GM18517 (cell line): ENCODE measurements at regions not wholly inside any gene's neighbourhood (a gene's known extent, or its start where the extent isn't known, plus 50 kb on each side); places are given as distances from the start of the nearest gene placed in this dataset.

ENCODE experiments used
- ATAC-seq: cut with Tn5 transposase; IDR thresholded peaks from one replicate; pipeline ENCODE4 v1.9.1; 2021; ENCODE audit warnings: mild to moderate bottlenecking, moderate library complexity; ENCODE audit not compliant: unreplicated experiment

GRCh38 chr1:208923946-208924720 is 659.4 kb upstream of the CAMK1G start:
- no peak for ATAC-seq

- ATAC-seq: no peak
Measured at GRCh38 chr1:208924928-208925327, 658.6 kb upstream of the CAMK1G start.

- ATAC-seq: no peak
Measured at GRCh38 chr1:208928349-208929010, 655.0 kb upstream of the CAMK1G start.

GRCh38 chr1:208929575-208929974 is 653.9 kb upstream of the CAMK1G start:
- ATAC-seq: no peak

GRCh38 chr1:208931936-208932335 is 651.6 kb upstream of the CAMK1G start:
- ATAC-seq: no peak

- ATAC-seq: no peak
Measured at GRCh38 chr1:208933984-208934525, 649.5 kb upstream of the CAMK1G start.

- no peak for ATAC-seq
Measured at GRCh38 chr1:208934933-208935332, 648.6 kb upstream of the CAMK1G start.

GRCh38 chr1:208935517-208936187 is 647.9 kb upstream of the CAMK1G start:
- no peak for ATAC-seq

- no peak for ATAC-seq
Measured at GRCh38 chr1:208939537-208940085, 643.9 kb upstream of the CAMK1G start.

- ATAC-seq: no peak
Measured at GRCh38 chr1:208942394-208943130, 641.0 kb upstream of the CAMK1G start.

- no peak for ATAC-seq
Measured at GRCh38 chr1:208943291-208943690, 640.2 kb upstream of the CAMK1G start.

- ATAC-seq: no peak
Measured at GRCh38 chr1:208944981-208945451, 638.5 kb upstream of the CAMK1G start.

- ATAC-seq: no peak
Measured at GRCh38 chr1:208950206-208950605, 633.3 kb upstream of the CAMK1G start.

- no peak for ATAC-seq
Measured at GRCh38 chr1:208951026-208951525, 632.4 kb upstream of the CAMK1G start.

GRCh38 chr1:208951908-208952307 is 631.6 kb upstream of the CAMK1G start:
- ATAC-seq: no peak

GRCh38 chr1:208962867-208963266 is 620.6 kb upstream of the CAMK1G start:
- ATAC-seq: no peak

GRCh38 chr1:208965351-208965750 is 618.2 kb upstream of the CAMK1G start:
- no peak for ATAC-seq

- no peak for ATAC-seq
Measured at GRCh38 chr1:208967334-208967733, 616.2 kb upstream of the CAMK1G start.

- ATAC-seq: no peak
Measured at GRCh38 chr1:208974717-208975116, 608.8 kb upstream of the CAMK1G start.

- no peak for ATAC-seq
Measured at GRCh38 chr1:208975456-208975855, 608.1 kb upstream of the CAMK1G start.
